IMR-90 (cell line): ENCODE measurements at regions not wholly inside any gene's neighbourhood (a gene's known extent, or its start where the extent isn't known, plus 50 kb on each side); places are given as distances from the start of the nearest gene placed in this dataset.

Experiments used
- ATAC-seq: fragments of 200-7000 bp; cut with Tn5 transposase; 2 replicates; pipeline ENCODE4 v1.9.1; 2020; ENCODE audit warnings: low read depth, mild to moderate bottlenecking, moderate library complexity
- BruUV-seq: library from RNA; stranded (reverse); fragments of 400-500 nt; replicated peaks from 2 replicates; lab custom pipeline; 2021; lab: Mats Ljungman, UMichigan
- CTCF ChIA-PET: fragments of 300-600 bp; formaldehyde crosslinking; extraction: SDS; loops from one replicate; lab custom pipeline; 2021; ENCODE audit warnings: antibody characterized with exemption; lab: Yijun Ruan, JAX
- POLR2A ChIA-PET: fragments of 300-600 bp; sonication (Branson Sonifier 250); formaldehyde crosslinking; loops from one replicate; lab custom pipeline; 2022; ENCODE audit warnings: antibody characterized with exemption; ENCODE audit not compliant: unreplicated experiment; lab: Charles Lee
- DNase-seq: peaks from one replicate; pipeline ENCODE4 v3.0.0; 2013
- H2AFZ ChIP-seq: replicated peaks from 2 replicates; pipeline ENCODE3; 2013; ENCODE audit warnings: low read length, mild to moderate bottlenecking; ENCODE audit not compliant: poor library complexity
- H2AK5ac ChIP-seq: 2 replicates; pipeline ENCODE4 v1.6.1; 2013; ENCODE audit warnings: low read depth, low read length, inconsistent platforms
- H2AK9ac ChIP-seq: replicated peaks from 2 replicates; pipeline ENCODE3; 2013; ENCODE audit warnings: mild to moderate bottlenecking, low read depth, low read length, moderate library complexity; ENCODE audit not compliant: poor library complexity
- H2BK120ac ChIP-seq: 2 replicates; pipeline ENCODE4 v1.6.1; 2013; ENCODE audit warnings: low read depth, low read length, inconsistent platforms
- H2BK15ac ChIP-seq: 3 replicates; pipeline ENCODE4 v1.6.1; 2013; ENCODE audit warnings: low read depth, low read length, inconsistent platforms
- H2BK20ac ChIP-seq: 2 replicates; pipeline ENCODE4 v1.6.1; 2013; ENCODE audit warnings: low read depth, mild to moderate bottlenecking, inconsistent platforms, low read length, moderate library complexity
- H2BK5ac ChIP-seq: 2 replicates; pipeline ENCODE4 v1.6.1; 2013; ENCODE audit warnings: mild to moderate bottlenecking, low read depth, low read length, inconsistent platforms; ENCODE audit not compliant: poor library complexity, severe bottlenecking
- H3K14ac ChIP-seq: replicated peaks from 2 replicates; pipeline ENCODE4 v1.6.1; 2013; ENCODE audit warnings: low read depth, low read length, inconsistent platforms
- H3K18ac ChIP-seq: 2 replicates; pipeline ENCODE4 v1.6.1; 2013; ENCODE audit warnings: low read depth, low read length, control low read depth
- H3K23ac ChIP-seq: 2 replicates; pipeline ENCODE4 v1.6.1; 2013; ENCODE audit warnings: low read depth, low read length, inconsistent platforms
- H3K27ac ChIP-seq: 2 replicates; pipeline ENCODE4 v1.5.1; 2013; ENCODE audit warnings: mild to moderate bottlenecking, control low read depth, low read length; ENCODE audit not compliant: insufficient read depth
- H3K27me3 ChIP-seq: 2 replicates; pipeline ENCODE4 v1.6.1; 2013; ENCODE audit warnings: low read length; ENCODE audit not compliant: control insufficient read depth, insufficient read depth
- H3K36me3 ChIP-seq: 2 replicates; pipeline ENCODE4 v1.6.1; 2013; ENCODE audit warnings: low read length, mixed read lengths; ENCODE audit not compliant: control insufficient read depth, insufficient read depth
- H3K4ac ChIP-seq: 2 replicates; pipeline ENCODE4 v1.6.1; 2013; ENCODE audit warnings: low read depth, low read length, inconsistent platforms
- H3K4me1 ChIP-seq: 2 replicates; pipeline ENCODE4 v1.6.1; 2013; ENCODE audit warnings: low read length, mixed read lengths; ENCODE audit not compliant: control insufficient read depth, insufficient read depth
- H3K4me2 ChIP-seq: 2 replicates; pipeline ENCODE4 v1.6.1; 2013; ENCODE audit warnings: low read depth, mild to moderate bottlenecking, control low read depth, low read length, moderate library complexity
- H3K4me3 ChIP-seq: 2 replicates; pipeline ENCODE4 v1.5.1; 2013; ENCODE audit warnings: low read depth, mild to moderate bottlenecking, control low read depth, low read length, moderate library complexity; ENCODE audit not compliant: insufficient read depth
- H3K56ac ChIP-seq: 2 replicates; pipeline ENCODE4 v1.6.1; 2013; ENCODE audit warnings: low read length, inconsistent platforms; ENCODE audit not compliant: insufficient read depth; ENCODE audit errors: extremely low read depth
- H3K79me1 ChIP-seq, 2 experiments: 2 replicates each; pipeline ENCODE4 v1.6.1; 2013; ENCODE audit warnings: low read length in 2 of 2, inconsistent platforms in 1 of 2, low read depth in 1 of 2
- H3K9ac ChIP-seq: 2 replicates; pipeline ENCODE4 v1.6.1; 2013; ENCODE audit warnings: low read depth, low read length, control low read depth
- H3K9me1 ChIP-seq: 2 replicates; pipeline ENCODE4 v1.6.1; 2013; ENCODE audit warnings: low read length, inconsistent platforms; ENCODE audit not compliant: insufficient read depth
- H3K9me3 ChIP-seq: 2 replicates; pipeline ENCODE4 v1.6.1; 2013; ENCODE audit warnings: low read length; ENCODE audit not compliant: control insufficient read depth, insufficient read depth
- H4K20me1 ChIP-seq: 2 replicates; pipeline ENCODE4 v1.6.1; 2013; ENCODE audit warnings: low read length, inconsistent platforms; ENCODE audit not compliant: insufficient read depth
- H4K5ac ChIP-seq: 2 replicates; pipeline ENCODE4 v1.6.1; 2013; ENCODE audit warnings: mild to moderate bottlenecking, low read depth, low read length, control low read depth
- H4K8ac ChIP-seq, 2 experiments: 2 replicates each; pipeline ENCODE4 v1.6.1; 2013; ENCODE audit warnings: low read depth in 2 of 2, low read length in 2 of 2, control low read depth in 1 of 2, inconsistent platforms in 1 of 2
- H4K91ac ChIP-seq: 2 replicates; pipeline ENCODE4 v1.6.1; 2013; ENCODE audit warnings: low read depth, low read length, inconsistent platforms; ENCODE audit not compliant: insufficient read depth
- BHLHE40 ChIP-seq: fragments of 150-350 bp; IDR thresholded peaks from 2 replicates; pipeline ENCODE4 v1.6.1; 2016; ENCODE audit warnings: mild to moderate bottlenecking, low read depth, low read length
- CEBPB ChIP-seq: IDR thresholded peaks from 2 replicates; pipeline ENCODE4 v1.6.1; 2012; ENCODE audit warnings: low read depth, low read length, improper control_type of control experiment
- CHD1 ChIP-seq: IDR thresholded peaks from 2 replicates; pipeline ENCODE4 v1.6.1; 2012; ENCODE audit warnings: low read depth, low read length, improper control_type of control experiment
- MAZ ChIP-seq: IDR thresholded peaks from 2 replicates; pipeline ENCODE4 v1.6.1; 2012; ENCODE audit warnings: low read depth, mild to moderate bottlenecking, low read length, improper control_type of control experiment, moderate library complexity, borderline replicate concordance
- MXI1 ChIP-seq: IDR thresholded peaks from 2 replicates; pipeline ENCODE4 v1.6.1; 2012; ENCODE audit warnings: low read depth, mild to moderate bottlenecking, low read length, moderate library complexity, borderline replicate concordance
- POLR2A ChIP-seq: IDR thresholded peaks from 2 replicates; pipeline ENCODE4 v1.6.1; 2012; ENCODE audit warnings: mild to moderate bottlenecking, low read depth, low read length
- RFX5 ChIP-seq: IDR thresholded peaks from 2 replicates; pipeline ENCODE4 v1.8.0; 2012; ENCODE audit warnings: low read depth, mild to moderate bottlenecking, low read length, moderate library complexity
- WGBS, 2 experiments: methylation state at CpG; one replicate each; pipeline versions ENCODE4 v1.1.5 to v1.1.7; 2013; ENCODE audit warnings: missing lambda C conversion rate in 2 of 2; ENCODE audit not compliant: insufficient read length in 1 of 2; ENCODE audit errors: extremely low coverage in 2 of 2; 5-methylcytosine and 5-hydroxymethylcytosine counted together
- dilution Hi-C: fragments of 300-500 bp; cut with HindIII; formaldehyde crosslinking; loops from one replicate; pipeline ENCODE4 v1.14.3; 2018; ENCODE audit warnings: low sequenced_read_pairs; ENCODE audit not compliant: unreplicated experiment
- in situ Hi-C: fragments of 300-500 bp; cut with MboI; formaldehyde crosslinking; loops from 3 replicates; pipeline ENCODE4 v1.14.3; 2019; ENCODE audit warnings: low sequenced_read_pairs, inconsistent platforms, mixed read lengths
- intact Hi-C: fragments of 100-400 bp; cut with micrococcal nuclease; formaldehyde crosslinking; loops from 2 replicates; pipeline ENCODE4 v1.10.0; 2022

DNA sequence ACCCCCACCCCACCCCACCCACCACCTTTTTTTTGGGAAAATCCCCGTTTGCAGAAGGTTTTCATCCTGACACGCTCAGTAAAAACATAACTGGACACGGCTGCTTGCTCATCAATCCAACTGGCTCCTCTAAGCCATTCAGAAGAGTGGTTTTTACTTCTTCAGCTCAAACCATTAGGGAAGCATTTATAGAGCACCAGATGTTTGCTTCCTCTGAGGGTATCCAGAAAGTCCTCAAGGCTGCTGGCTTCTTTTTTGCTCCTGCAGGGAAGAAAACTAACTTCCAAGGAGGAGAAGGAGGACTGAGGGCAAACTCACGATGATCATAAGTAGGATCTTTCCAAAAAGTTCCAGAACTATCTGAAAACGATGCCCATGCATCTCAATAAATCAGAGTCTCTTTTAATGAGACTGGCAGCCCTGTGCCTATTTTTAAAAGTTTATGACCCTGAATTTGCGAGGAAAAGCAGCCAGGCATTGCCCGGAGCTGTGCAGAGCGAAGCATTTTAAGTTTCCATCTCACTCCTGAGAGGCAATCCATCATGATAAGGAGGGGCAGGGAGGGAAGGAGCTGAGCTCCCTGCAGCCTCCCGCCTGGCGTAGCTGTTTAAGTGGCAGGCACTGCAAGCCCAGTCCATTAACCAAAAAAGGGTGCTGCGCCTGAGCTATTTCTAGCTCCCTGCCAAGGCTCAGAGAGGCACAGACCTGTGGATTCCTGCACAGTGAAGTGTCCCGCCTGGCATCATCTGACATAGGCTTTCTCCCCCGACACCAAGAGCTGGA is 146.3 kb upstream of the FOXF1 start (continued):
- no peak for TF ChIP-seq MAZ

DNA sequence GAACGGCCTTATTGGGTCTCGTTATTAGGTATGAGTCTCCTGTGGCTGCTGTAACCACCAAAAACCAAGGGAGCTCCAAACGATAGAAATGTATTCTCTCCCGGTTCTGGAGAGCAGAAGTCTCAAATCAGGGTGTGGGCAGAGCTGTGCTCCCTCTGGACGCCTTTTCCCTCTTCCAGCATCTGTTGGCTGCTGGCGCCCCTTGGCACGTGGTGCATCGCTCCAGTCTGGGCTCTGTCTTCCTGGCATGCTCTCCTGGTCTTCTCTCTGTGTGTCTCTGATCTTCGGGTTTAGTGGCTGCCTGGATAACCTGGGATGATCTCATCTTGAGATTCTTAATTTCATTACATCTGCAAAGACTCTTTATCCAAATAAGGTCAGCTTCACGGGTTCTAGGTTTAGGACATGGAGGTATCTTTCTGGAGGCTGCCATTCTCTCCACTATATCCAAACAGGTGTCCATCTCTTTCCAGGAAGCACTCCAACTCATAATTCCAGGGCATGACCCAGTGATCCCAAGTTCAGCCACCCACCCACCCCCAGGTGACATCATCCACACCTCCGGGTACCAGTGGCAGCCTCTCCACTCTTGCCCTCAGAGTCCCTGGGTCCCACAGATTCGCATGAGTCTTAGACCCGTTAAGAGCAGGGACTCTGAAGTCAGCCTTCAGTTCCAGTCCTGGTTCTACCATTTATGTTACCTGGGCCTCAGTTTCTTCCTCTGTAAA is 145.5 kb upstream of the FOXF1 start:
- Histone ChIP-seq H3K4me3 (no peak overlapping the region), H4K20me1 (no peaks in the 10 kb centered on the region), H3K4ac (peak overlapping the region; percentile 94), H3K27me3 (no peaks in the 10 kb centered on the region), H3K9me3 (no peaks in the 10 kb centered on the region), H3K9ac (no peak overlapping the region), H3K23ac (peak overlapping the region; percentile 83), H3K14ac (peak overlapping the region; percentile 90), H3K18ac (peak overlapping the region; percentile 59), H3K4me1 (peaks cover 31% of the 10 kb centered on the region), H4K5ac (0 out of 2 replicates have a peak overlapping the region, but pooled peaks have one; percentile 9), H3K4me2 (no peak overlapping the region), H2BK5ac (peak overlapping the region; percentile 87), H3K27ac (peak overlapping the region; percentile 72), H2BK120ac (peak overlapping the region; percentile 96), H2AK5ac (peak overlapping the region; percentile 85), H4K8ac (peak overlapping the region; percentile 11 to 80), H2BK15ac (peak overlapping the region; percentile 97), H4K91ac (peak overlapping the region; percentile 83), H3K36me3 (no peaks in the 10 kb centered on the region), H2AK9ac (peak overlapping the region; percentile 46), H3K79me1 (peaks cover 0 to 25% of the 10 kb centered on the region in 2 experiments; a peak in 2 of 4 replicates), H2AFZ (peak overlapping the region; percentile 18), H3K56ac (no peak overlapping the region), H3K9me1 (peaks cover 23% of the 10 kb centered on the region), H2BK20ac (peak overlapping the region; percentile 98)
- POLR2A ChIA-PET: interaction anchor here (1.1 kb wide), 1 partner anchor 31 kb away, joined by 3 read pairs; no protein-coding TSS in a partner anchor
- intact Hi-C loops: loop anchor here (5.0 to 10.0 kb wide), 3 partner anchors 142 to 290 kb away; no protein-coding TSS in a partner anchor
- ATAC-seq: no peak
- WGBS, 2 experiments: 93% methylated on average over 8 of the region's 13 CpGs; no CpG with 5 or more reads in 1 of the 2 experiments
- CTCF ChIA-PET: interaction anchor here (1.3 kb wide), 1 partner anchor 14 kb away, joined by 3 read pairs; no protein-coding TSS in a partner anchor
- BruUV-seq: no TSS peak
- no peak for TF ChIP-seq BHLHE40
- TF ChIP-seq POLR2A: no peak
- no peak for TF ChIP-seq RFX5
- no peak for TF ChIP-seq CEBPB
- no peak for TF ChIP-seq MXI1
- TF ChIP-seq CHD1: no peak
- in situ Hi-C loops: no loop called here
- dilution Hi-C loops: no loop called here
- DNase-seq: no peak
